KMS-11 (cell line): ENCODE measurements at regions not wholly inside any gene's neighbourhood (a gene's known extent, or its start where the extent isn't known, plus 50 kb on each side); places are given as distances from the start of the nearest gene placed in this dataset.

Source experiments
- H2AFZ ChIP-seq: fragments of 200-600 bp; sonication (generic); 2 replicates; pipeline ENCODE4 v1.6.1; 2016; ENCODE audit warnings: antibody characterized with exemption, mixed run types, low read depth
- H3K27ac ChIP-seq: fragments of 200-600 bp; sonication (generic); 2 replicates; pipeline ENCODE4 v1.6.1; 2016; ENCODE audit warnings: mild to moderate bottlenecking, mixed run types
- H3K27me3 ChIP-seq: fragments of 200-600 bp; sonication (generic); 2 replicates; pipeline ENCODE4 v1.6.1; 2017; ENCODE audit warnings: mild to moderate bottlenecking, low read depth, mixed run types, moderate library complexity; ENCODE audit not compliant: insufficient read depth
- H3K36me3 ChIP-seq: fragments of 200-600 bp; sonication (generic); 2 replicates; pipeline ENCODE4 v1.6.1; 2017; ENCODE audit warnings: mild to moderate bottlenecking, mixed run types; ENCODE audit not compliant: insufficient read depth
- H3K4me1 ChIP-seq: fragments of 200-600 bp; sonication (generic); 2 replicates; pipeline ENCODE4 v1.6.1; 2016; ENCODE audit warnings: mild to moderate bottlenecking, low read depth, mixed run types; ENCODE audit not compliant: poor library complexity, severe bottlenecking
- H3K4me2 ChIP-seq: fragments of 200-600 bp; sonication (generic); 2 replicates; pipeline ENCODE4 v1.7.0; 2016; ENCODE audit warnings: mild to moderate bottlenecking, mixed run types
- H3K4me3 ChIP-seq: fragments of 200-600 bp; sonication (generic); IDR thresholded peaks from 2 replicates; pipeline ENCODE4 v1.6.1; 2017; ENCODE audit warnings: low read depth, low read length, mixed read lengths; ENCODE audit not compliant: insufficient read depth
- H3K79me2 ChIP-seq: fragments of 200-600 bp; sonication (generic); 2 replicates; pipeline ENCODE4 v1.6.1; 2016; ENCODE audit warnings: low read depth, mixed run types; ENCODE audit not compliant: insufficient read depth
- H3K9ac ChIP-seq: fragments of 200-600 bp; sonication (generic); 2 replicates; pipeline ENCODE4 v1.6.1; 2016; ENCODE audit warnings: mild to moderate bottlenecking, mixed run types
- H4K20me1 ChIP-seq: fragments of 200-600 bp; sonication (generic); 2 replicates; pipeline ENCODE4 v1.6.1; 2016; ENCODE audit warnings: mild to moderate bottlenecking, mixed run types; ENCODE audit not compliant: insufficient read depth
- CTCF ChIP-seq: fragments of 200-600 bp; sonication (generic); conservative IDR thresholded peaks from 2 replicates; pipeline ENCODE4 v1.6.1; 2017; ENCODE audit warnings: low read depth, mild to moderate bottlenecking, antibody characterized with exemption, low read length, moderate library complexity, mixed read lengths

- H3K9ac ChIP-seq, result no peak overlapping the region
- TF ChIP-seq CTCF, result no peak
- no peak overlapping the region for H3K4me3 ChIP-seq
- H3K27me3 ChIP-seq, result no peaks in the 10 kb centered on the region
- no peak overlapping the region for H2AFZ ChIP-seq
- no peaks in the 10 kb centered on the region; the same call in 1 of the 2 replicates for H3K36me3 ChIP-seq
- H4K20me1 ChIP-seq, result no peaks in the 10 kb centered on the region
- no peaks in the 10 kb centered on the region for H3K79me2 ChIP-seq
- H3K4me1 ChIP-seq, result no peaks in the 10 kb centered on the region
- H3K27ac ChIP-seq, result no peak overlapping the region
- H3K4me2 ChIP-seq, result no peak overlapping the region
Observed at GRCh38 chr11:42598341-42598740, 713.5 kb upstream of the API5 start.

DNA sequence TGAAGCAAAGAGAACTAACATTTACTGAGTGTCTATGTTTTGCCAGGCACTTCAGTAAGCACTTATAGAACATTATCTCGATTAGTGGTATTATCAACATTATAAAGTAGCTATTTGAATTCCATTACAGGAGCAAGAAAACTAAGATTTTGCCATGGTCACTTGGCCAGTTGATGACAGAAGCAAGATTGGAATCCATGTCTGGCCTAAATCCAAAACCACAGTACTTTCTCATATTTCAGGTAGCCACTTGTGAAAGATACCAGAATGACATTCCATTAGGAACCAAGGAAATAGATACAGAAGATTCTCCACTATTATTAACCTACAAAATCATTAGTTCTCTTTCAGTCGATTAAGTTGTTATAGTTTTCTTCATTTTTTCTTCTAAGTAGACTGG lies 691.0 kb upstream of the API5 start:
- H3K27me3 ChIP-seq, result no peaks in the 10 kb centered on the region
- TF ChIP-seq CTCF, result no peak
- H3K4me3 ChIP-seq, result no peak overlapping the region
- H4K20me1 ChIP-seq, result no peaks in the 10 kb centered on the region
- H3K36me3 ChIP-seq, result no peaks in the 10 kb centered on the region
- H2AFZ ChIP-seq, result no peak overlapping the region
- no peaks in the 10 kb centered on the region for H3K79me2 ChIP-seq
- no peak overlapping the region for H3K9ac ChIP-seq
- H3K27ac ChIP-seq, result no peak overlapping the region
- no peaks in the 10 kb centered on the region for H3K4me1 ChIP-seq
- no peak overlapping the region for H3K4me2 ChIP-seq

GRCh38 chr11:42625757-42626665 lies 685.8 kb upstream of the API5 start:
- H4K20me1 ChIP-seq, result no peaks in the 10 kb centered on the region
- no peak overlapping the region for H3K4me2 ChIP-seq
- no peak overlapping the region for H3K27ac ChIP-seq
- no peak overlapping the region for H3K4me3 ChIP-seq
- TF ChIP-seq CTCF, result no peak
- no peaks in the 10 kb centered on the region for H3K79me2 ChIP-seq
- no peak overlapping the region for H2AFZ ChIP-seq
- H3K9ac ChIP-seq, result no peak overlapping the region
- H3K4me1 ChIP-seq, result no peaks in the 10 kb centered on the region
- H3K36me3 ChIP-seq, result no peaks in the 10 kb centered on the region
- H3K27me3 ChIP-seq, result no peaks in the 10 kb centered on the region

DNA sequence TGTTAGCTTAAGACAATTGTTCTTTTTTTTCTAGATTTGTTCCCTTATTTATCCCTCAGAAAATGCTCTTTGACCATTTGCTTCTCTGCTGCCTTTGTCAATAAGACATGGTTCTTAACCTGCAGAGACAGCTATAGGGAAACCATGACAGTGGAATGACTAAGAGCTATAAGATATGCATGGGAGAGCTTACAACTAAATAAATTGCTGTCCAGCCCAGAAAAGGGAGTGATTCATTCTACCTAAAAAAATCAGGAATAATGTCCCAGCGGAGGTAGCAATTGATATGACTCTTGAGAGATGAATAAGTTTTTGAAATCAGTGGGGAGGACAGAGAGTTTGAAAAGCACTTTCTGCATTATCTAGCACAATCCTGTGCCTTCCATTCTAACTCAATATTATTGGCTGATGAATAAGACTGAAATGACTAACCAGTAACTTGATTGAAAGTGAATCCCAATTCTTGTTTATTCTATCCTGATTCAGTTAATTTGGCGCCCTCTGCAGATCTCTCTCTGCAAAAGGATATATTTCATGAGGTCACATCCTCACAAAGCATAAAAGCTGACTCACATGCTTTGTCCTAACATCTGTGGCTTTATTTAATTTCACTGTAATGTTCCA lies 680.5 kb upstream of the API5 start:
- Histone ChIP-seq H2AFZ (no peak overlapping the region), H3K27me3 (no peaks in the 10 kb centered on the region), H3K4me1 (peaks cover 8% of the 10 kb centered on the region), H3K79me2 (no peaks in the 10 kb centered on the region), H3K4me2 (no peak overlapping the region), H3K9ac (no peak overlapping the region), H3K4me3 (no peak overlapping the region), H3K36me3 (no peaks in the 10 kb centered on the region), H3K27ac (no peak overlapping the region), H4K20me1 (no peaks in the 10 kb centered on the region)
- peak; percentile 47 for TF ChIP-seq CTCF
